ENCODE measurements at regions not wholly inside any gene's neighbourhood (a gene's known extent, or its start where the extent isn't known, plus 50 kb on each side); places are given as distances from the start of the nearest gene placed in this dataset.

GRCh38 chr1:55926906-55927471 is 652.4 kb downstream of the PLPP3 start:
- POLR2A ChIA-PET: no interaction called here
- DNase-seq (ENCODE audit: low read depth in 1 of 2, low spot score in 1 of 2) (no peak), ATAC-seq (no peak), FAIRE-seq (no peak)
- Histone ChIP-seq H3K9me3 (no peaks in the 10 kb centered on the region), H3K4me1 (no peaks in the 10 kb centered on the region), H3K27ac (no peak overlapping the region), H3K4me3 (no peak overlapping the region), H3K4me2 (no peak overlapping the region)
- 72% methylated on average over 5 of the region's 11 CpGs for WGBS (ENCODE audit: missing lambda C conversion rate)
- TF ChIP-seq EHMT2 (IDR thresholded peaks at IDR 0.05; ENCODE audit: low read depth): no peak
- no peak for TF ChIP-seq MAFK (IDR thresholded peaks at IDR 0.05; ENCODE audit: partially characterized antibody)
- TF ChIP-seq ELK1 (IDR thresholded peaks at IDR 0.05; ENCODE audit: low read depth, low read length): no peak
- TF ChIP-seq ZSCAN20 (CRISPR knock-in tag; IDR thresholded peaks at IDR 0.05): no peak
- TF ChIP-seq E2F6 (IDR thresholded peaks at IDR 0.05; ENCODE audit: borderline replicate concordance, low read depth): no peak
- no peak for TF ChIP-seq POLR2AphosphoS2 (conservative IDR thresholded peaks at IDR 0.05; ENCODE audit: low read length)
- TF ChIP-seq MYC (IDR thresholded peaks at IDR 0.05; ENCODE audit: borderline replicate concordance, low read length): no peak
- no peak for TF ChIP-seq SREBF2 (IDR thresholded peaks at IDR 0.05)
- CTCF ChIA-PET: interaction anchor here (1.8 kb wide), 1 partner anchor 10 kb away, joined by 4 read pairs; no protein-coding TSS in a partner anchor

- Histone ChIP-seq H3K4me1 (no peaks in the 10 kb centered on the region), H3K27ac (no peak overlapping the region), H3K9me3 (no peaks in the 10 kb centered on the region), H3K4me2 (no peak overlapping the region), H3K4me3 (no peak overlapping the region)
- CTCF ChIA-PET: no interaction called here
- DNase-seq (ENCODE audit: low read depth in 1 of 2, low spot score in 1 of 2) (no peak), ATAC-seq (no peak), FAIRE-seq (no peak)
- POLR2A ChIA-PET: no interaction called here
- TF ChIP-seq CTCF (IDR thresholded peaks at IDR 0.05): no peak
- TF ChIP-seq BHLHE40 (IDR thresholded peaks at IDR 0.05; ENCODE audit: low read depth, low read length): no peak
- WGBS (ENCODE audit: missing lambda C conversion rate): 71% methylated on average over 3 of the region's 3 CpGs
These were observed 662.5 kb downstream of the PLPP3 start for GRCh38 chr1:55916907-55917306.

- DNase-seq (ENCODE audit: low read depth in 1 of 2, low spot score in 1 of 2) (peak in 1 of 2 experiments; percentile 1), FAIRE-seq (no peak), ATAC-seq (no peak)
- POLR2A ChIA-PET: no interaction called here
- Histone ChIP-seq H3K9me3 (no peaks in the 10 kb centered on the region), H3K27ac (no peak overlapping the region), H3K4me1 (no peaks in the 10 kb centered on the region), H3K4me2 (no peak overlapping the region), H3K4me3 (no peak overlapping the region)
- CTCF ChIA-PET: no interaction called here
- 41% methylated on average over 2 of the region's 2 CpGs for WGBS (ENCODE audit: missing lambda C conversion rate)
- TF ChIP-seq FOSL2 (IDR thresholded peaks at IDR 0.05): no peak
- TF ChIP-seq FOSL2 (CRISPR knock-in tag; IDR thresholded peaks at IDR 0.05): no peak
- no peak for TF ChIP-seq ZFP36 (IDR thresholded peaks at IDR 0.05; ENCODE audit: borderline replicate concordance, partially characterized antibody)
- TF ChIP-seq CHD4 (IDR thresholded peaks at IDR 0.05; ENCODE audit: borderline replicate concordance): no peak
These were observed 662.9 kb downstream of the PLPP3 start for GRCh38 chr1:55916481-55916880.

GRCh38 chr1:55913565-55913964 is 665.8 kb downstream of the PLPP3 start:
- ATAC-seq (no peak), DNase-seq (ENCODE audit: low read depth in 1 of 2, low spot score in 1 of 2) (no peak), FAIRE-seq (no peak)
- 89% methylated on average over 4 of the region's 7 CpGs for WGBS (ENCODE audit: missing lambda C conversion rate)
- Histone ChIP-seq H3K4me3 (no peak overlapping the region), H3K27ac (no peak overlapping the region), H3K4me1 (no peaks in the 10 kb centered on the region), H3K4me2 (no peak overlapping the region), H3K9me3 (no peaks in the 10 kb centered on the region)
- POLR2A ChIA-PET: no interaction called here
- CTCF ChIA-PET: no interaction called here
- TF ChIP-seq ZFP36 (IDR thresholded peaks at IDR 0.05; ENCODE audit: borderline replicate concordance, partially characterized antibody) (no peak), CTCF (IDR thresholded peaks at IDR 0.05) (no peak), SREBF2 (IDR thresholded peaks at IDR 0.05) (no peak), HDAC2 (IDR thresholded peaks at IDR 0.05) (no peak), EHF (CRISPR knock-in tag; IDR thresholded peaks at IDR 0.05) (no peak), ELK1 (IDR thresholded peaks at IDR 0.05; ENCODE audit: low read depth, low read length) (no peak), BCL3 (IDR thresholded peaks at IDR 0.05) (no peak), HOXB13 (CRISPR knock-in tag; IDR thresholded peaks at IDR 0.05; ENCODE audit: low read depth) (no peak), MYC (IDR thresholded peaks at IDR 0.05; ENCODE audit: borderline replicate concordance, low read length) (no peak), EHMT2 (IDR thresholded peaks at IDR 0.05; ENCODE audit: low read depth) (no peak), USF2 (IDR thresholded peaks at IDR 0.05) (no peak), CHD4 (IDR thresholded peaks at IDR 0.05; ENCODE audit: borderline replicate concordance) (no peak), POLR2AphosphoS2 (conservative IDR thresholded peaks at IDR 0.05; ENCODE audit: low read length) (no peak)
